ENCODE measurements at regions not wholly inside any gene's neighbourhood (a gene's known extent, or its start where the extent isn't known, plus 50 kb on each side); places are given as distances from the start of the nearest gene placed in this dataset.
"Not testable (repeated sequence)": the region's sequence is repeated elsewhere in the genome, so short reads cannot be mapped to it uniquely, and the experiment has no call there.

DNA sequence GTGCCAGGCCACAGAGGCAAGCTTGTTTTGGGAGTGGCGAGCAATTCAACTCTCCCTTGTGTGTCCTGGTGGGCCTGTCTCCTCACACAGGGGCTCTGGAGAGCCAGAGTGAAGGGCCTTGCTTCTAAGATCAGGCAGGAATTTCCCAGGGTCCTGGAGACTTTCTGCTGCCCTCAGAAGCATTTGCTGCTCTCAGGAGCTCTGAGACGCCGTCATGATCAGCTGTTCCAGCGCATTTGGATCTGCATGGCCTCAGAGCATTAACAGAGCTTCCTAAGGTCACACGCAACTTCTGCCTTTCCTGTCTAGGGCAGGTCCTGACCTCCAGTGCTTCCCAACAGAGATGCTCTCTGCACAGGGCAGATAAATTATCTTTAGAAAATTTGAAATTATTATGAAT lies 52.2 kb upstream of the C10orf90 start:
- no peak for DNase-seq (ENCODE audit: low read depth in 2 of 2)

GRCh38 chr10:126723226-126723625 lies 52.7 kb upstream of the C10orf90 start:
- DNase-seq (ENCODE audit: low read depth in 2 of 2): no peak

GRCh38 chr10:126729314-126729870 lies 58.9 kb upstream of the C10orf90 start:
- no peak for DNase-seq (ENCODE audit: low read depth in 2 of 2)

- DNase-seq (ENCODE audit: low read depth in 2 of 2): no peak
Observed at GRCh38 chr10:126730856-126731609, 60.5 kb upstream of the C10orf90 start.

GRCh38 chr10:126731610-126731990 lies 61.1 kb upstream of the C10orf90 start:
- DNase-seq (ENCODE audit: low read depth in 2 of 2): no peak

- no peak for DNase-seq (ENCODE audit: low read depth in 2 of 2)
Observed at GRCh38 chr10:126732308-126732707, 61.8 kb upstream of the C10orf90 start.

DNA sequence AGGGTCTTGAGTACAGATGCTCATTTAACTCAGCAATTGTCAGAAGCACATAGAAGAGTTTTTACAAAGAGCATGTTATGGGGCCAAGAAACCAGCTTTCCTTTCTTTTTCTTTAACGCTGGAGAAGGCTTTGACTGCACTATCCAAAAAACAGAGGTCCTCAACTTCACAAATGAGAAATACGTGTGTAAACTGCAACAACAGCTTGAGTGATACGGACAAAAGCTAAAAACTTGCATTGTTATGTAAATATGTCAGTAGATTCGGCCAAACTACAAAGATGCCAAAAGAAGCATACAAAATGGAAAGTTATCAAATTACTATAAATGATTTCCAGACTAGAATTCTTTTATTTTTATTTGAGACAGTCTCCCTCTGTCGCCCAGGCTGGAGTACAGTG lies 62.4 kb upstream of the C10orf90 start:
- no peak for DNase-seq (ENCODE audit: low read depth in 2 of 2)

- no peak for DNase-seq (ENCODE audit: low read depth in 2 of 2)
Observed at GRCh38 chr10:126734015-126734414, 63.5 kb upstream of the C10orf90 start.

DNA sequence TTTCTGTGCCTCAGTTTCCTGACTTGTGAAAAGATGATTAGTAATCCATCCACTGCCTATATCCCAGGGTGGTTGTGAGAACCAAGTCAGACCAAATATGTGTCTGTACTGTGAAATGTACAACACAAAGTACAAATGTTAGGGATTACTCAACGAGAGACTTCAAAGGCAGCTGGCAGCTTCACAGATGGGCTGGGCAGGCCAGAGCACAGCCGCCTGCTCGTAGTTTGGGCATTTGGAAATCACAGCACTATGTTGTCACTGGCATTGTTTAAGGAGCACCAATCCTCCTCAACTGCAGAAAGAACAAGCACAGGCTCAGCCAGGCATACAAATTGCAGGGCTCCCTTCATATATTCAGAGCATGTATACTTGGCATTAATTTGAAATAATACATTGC lies 64.5 kb upstream of the C10orf90 start:
- DNase-seq (ENCODE audit: low read depth in 2 of 2): no peak

DNA sequence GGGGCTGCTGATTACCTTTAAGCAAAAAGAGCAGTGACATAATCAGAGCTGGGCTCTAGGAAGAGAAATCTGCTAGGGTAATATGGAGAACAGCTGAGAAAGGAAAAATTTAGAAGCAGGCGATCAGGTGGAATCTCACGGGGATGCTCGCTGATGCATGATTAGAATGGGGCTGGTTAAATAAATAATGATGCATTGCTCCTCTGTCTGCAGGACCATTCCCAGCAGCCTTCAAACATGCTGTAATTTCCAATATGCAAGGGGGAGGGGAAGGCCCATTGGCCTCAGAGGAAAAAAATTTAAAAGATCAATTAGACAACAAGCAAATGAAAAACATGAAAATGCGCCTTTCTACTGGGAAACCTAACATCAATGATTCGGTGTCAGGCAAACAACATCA lies 65.6 kb upstream of the C10orf90 start:
- DNase-seq (ENCODE audit: low read depth in 2 of 2): no peak

DNA sequence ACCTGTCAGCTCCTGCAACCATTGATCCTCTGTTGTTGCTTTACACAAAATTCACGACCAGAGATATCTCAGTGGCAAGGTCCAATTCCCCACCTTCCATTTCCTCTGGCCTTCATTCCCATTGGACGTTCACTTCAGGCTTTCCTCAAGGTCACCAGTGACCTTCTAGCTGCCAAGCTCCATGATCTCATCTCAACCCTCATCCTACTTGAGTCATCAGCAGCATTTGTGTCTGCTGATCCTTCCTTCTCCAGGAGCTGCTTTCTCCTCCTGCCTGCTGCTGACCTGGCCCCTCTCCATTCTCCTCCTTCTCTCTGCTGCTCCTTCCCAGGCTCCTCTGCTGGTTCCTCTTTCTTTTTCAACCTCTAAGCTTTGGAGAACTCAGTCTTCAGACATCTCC lies 66.2 kb upstream of the C10orf90 start:
- DNase-seq (ENCODE audit: low read depth in 2 of 2): no peak

GRCh38 chr10:126738001-126738400 lies 67.5 kb upstream of the C10orf90 start:
- no peak for DNase-seq (ENCODE audit: low read depth in 2 of 2)

DNA sequence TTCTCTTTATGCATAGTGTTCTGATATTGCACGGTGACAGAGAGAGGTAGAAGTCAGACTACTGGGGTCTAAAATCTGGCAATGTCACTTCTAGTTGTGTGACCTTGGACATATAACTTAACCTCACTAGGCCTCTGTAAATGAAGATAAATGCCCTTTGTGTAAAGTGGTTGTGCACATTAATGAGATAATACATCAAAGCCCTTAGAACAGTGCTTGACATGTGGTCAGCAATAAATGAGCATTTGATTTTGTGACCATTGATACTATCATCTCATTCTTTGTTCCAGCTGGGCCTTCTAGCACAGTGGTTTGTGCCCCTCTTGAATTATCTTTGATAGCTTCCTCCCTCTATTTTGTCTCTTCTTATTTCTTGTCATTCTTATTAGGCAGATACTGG lies 74.1 kb upstream of the C10orf90 start:
- no peak for DNase-seq (ENCODE audit: low read depth in 2 of 2)

- DNase-seq (ENCODE audit: low read depth in 2 of 2): peak in 1 of 2 donors; percentile 4
Observed at GRCh38 chr10:126749015-126749655, 78.6 kb upstream of the C10orf90 start.

DNA sequence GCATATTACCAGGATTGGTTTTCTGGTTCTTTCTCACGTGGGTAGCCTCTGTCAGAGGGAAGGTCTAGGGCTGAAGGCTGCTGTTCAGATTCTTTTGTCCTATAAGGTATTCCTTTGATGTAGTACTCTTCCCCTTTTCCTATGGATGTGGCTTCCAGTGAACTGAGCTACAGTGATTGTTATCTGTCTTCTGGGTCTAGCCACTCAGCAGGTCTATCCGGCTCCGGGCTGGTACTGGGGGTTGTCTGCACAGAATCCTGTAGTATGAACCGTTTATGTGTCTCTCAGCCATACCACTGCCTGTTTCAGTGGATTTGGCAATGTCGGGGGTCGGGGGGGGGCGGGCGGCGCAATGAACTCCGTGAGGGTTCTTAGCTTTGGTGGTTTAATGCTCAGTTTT lies 84.5 kb upstream of the C10orf90 start:
- DNase-seq (ENCODE audit: low read depth in 2 of 2): no peak

DNA sequence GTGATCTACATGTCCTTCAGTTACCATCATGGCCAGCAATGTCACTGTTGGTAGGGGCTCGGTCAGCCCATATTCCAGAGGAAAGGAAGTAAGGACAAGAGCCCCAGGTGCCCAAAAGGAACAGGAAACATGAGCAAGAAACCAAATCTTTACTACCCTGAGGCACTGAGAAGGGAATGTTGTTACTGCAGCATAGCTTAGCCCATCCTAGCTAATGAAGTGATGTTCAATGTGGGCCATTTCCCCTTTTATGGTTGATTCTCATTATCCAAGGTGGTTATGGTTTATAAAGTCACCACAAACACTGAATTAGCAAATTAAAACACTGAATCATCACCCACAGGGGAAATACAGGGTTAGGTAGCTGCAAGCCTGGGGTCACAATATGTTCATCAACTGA lies 88.4 kb upstream of the C10orf90 start:
- no peak for DNase-seq (ENCODE audit: low read depth in 2 of 2)

DNA sequence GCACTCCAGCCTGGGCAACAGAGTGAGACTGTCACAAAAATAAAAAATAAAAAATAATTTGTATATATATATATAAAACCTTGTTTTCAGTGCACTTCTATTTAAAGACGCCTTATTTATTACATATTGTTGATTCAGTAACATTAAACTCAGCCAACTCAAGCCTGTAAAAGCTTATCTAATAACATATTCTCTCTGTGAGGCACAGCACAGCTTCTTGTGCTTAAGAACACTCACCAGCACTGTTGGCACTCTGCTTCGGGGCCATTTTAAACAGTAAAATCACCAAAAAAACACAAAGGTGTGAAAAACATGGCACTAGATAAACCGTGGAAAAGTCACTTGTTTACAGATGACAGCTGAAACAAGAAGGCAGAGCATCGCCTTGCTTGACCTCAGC lies 89.0 kb upstream of the C10orf90 start:
- no peak for DNase-seq (ENCODE audit: low read depth in 2 of 2)

DNA sequence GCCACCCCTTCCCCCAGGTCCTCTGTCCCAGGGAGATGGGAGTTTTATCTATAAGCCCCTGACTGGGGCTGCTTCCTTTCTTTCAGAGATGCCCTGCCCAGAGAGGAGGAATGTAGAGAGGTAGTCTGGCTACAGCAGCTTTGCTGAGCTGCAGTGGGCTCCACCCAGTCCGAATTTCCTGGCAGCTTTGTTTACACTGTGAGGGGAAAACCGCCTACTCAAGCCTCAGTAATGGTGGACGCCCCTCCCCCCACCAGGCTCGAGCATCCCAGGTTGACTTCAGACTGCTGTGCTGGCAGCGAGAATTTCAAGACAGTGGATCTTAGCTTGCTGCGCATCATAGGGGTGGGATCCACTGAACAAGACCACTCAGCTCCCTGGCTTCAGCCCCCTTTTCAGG lies 96.2 kb upstream of the C10orf90 start:
- not testable (repeated sequence) for DNase-seq (ENCODE audit: low read depth in 2 of 2)

DNA sequence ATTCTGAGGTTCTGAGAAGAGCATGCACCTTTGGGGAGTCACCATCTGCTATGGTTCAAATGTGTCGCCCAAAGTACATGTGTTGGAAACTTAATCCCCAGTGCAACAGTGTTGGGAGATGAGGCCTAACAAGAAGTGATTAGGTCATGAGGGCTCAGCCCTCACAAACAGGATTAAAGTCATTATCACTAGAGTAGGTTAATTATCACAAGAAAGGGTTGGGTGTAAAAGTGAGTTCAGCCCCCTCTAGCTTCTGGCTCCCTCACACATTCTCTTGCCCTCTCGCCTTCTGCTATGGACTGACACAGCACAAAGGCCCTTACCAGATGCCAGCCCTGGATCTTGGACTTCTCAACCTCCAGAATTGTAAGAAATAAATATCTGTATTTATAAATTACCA lies 100.3 kb upstream of the C10orf90 start:
- no peak for DNase-seq (ENCODE audit: low read depth in 2 of 2)

DNA sequence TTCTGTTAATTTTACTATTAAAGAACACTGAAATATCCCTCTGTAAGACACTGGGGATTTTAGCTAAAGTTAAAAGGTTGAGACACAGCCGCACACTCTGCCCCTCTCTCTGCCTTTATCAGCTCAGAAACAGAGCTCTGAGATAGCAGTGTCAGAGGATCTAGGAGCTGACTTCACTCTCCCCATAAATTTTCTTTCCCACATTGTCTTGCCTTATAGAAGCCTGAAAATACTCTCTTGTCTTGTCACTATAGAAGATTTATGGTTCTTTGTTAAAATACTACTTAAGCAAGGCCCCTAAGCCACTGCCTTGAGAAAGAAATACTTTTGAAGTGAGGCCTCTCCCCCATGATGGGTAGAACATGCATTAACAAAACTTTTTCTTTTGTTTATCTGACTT lies 105.7 kb upstream of the C10orf90 start:
- DNase-seq (ENCODE audit: low read depth in 2 of 2): no peak

DNA sequence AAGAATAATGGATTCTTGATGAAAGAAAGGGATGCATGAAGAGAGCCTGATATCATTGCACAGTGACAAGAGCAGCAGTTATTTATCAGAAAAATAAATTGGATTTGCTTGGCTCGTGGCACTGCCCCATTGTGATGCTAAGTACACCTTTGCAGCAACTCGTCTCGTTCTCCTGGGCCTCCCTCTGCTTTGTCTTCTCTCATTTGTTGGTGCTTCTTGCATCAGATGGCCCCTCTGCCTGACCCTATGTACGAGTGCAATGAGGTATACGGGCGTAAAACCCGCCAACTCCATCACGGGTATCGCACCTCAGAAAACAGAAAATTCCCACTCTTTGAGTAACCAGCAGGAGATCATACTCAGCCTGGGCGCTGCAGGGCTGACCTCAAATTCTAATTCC lies 107.2 kb upstream of the C10orf90 start:
- no peak for DNase-seq (ENCODE audit: low read depth in 2 of 2)

GRCh38 chr10:126781450-126782216 lies 111.1 kb upstream of the C10orf90 start:
- DNase-seq (ENCODE audit: low read depth in 2 of 2): no peak
